Astrocyte of the cerebellum (primary cell): ENCODE measurements at regions not wholly inside any gene's neighbourhood (a gene's known extent, or its start where the extent isn't known, plus 50 kb on each side); places are given as distances from the start of the nearest gene placed in this dataset.

ENCODE experiments used
- DNase-seq: peaks from one replicate; pipeline ENCODE4 v3.0.0-alpha.2; 2011; ENCODE audit warnings: low read depth
- H3K4me3 ChIP-seq: 2 replicates; pipeline ENCODE4 v1.5.1; 2011; ENCODE audit warnings: mild to moderate bottlenecking, low read depth, low read length, moderate library complexity
- in situ Hi-C: cut with HindIII; loops from 2 replicates; pipeline ENCODE4 v1.10.0; 2017; ENCODE audit warnings: low sequenced_read_pairs
- TF ChIP-seq, protein P1 (sequence below): IDR thresholded peaks from 2 replicates; pipeline ENCODE4 v1.5.1; 2012; ENCODE audit warnings: low read length, low read depth, moderate library complexity, mild to moderate bottlenecking; ENCODE audit errors: missing control alignments

- in situ Hi-C loops: no loop called here
Observed at GRCh38 chr12:115364921-115365320, 680.9 kb upstream of the TBX3 start.

GRCh38 chr12:115362339-115362976 lies 678.5 kb upstream of the TBX3 start:
- no peak overlapping the region for H3K4me3 ChIP-seq
- in situ Hi-C loops: no loop called here
- no peak for DNase-seq
- TF ChIP-seq, protein P1, sequence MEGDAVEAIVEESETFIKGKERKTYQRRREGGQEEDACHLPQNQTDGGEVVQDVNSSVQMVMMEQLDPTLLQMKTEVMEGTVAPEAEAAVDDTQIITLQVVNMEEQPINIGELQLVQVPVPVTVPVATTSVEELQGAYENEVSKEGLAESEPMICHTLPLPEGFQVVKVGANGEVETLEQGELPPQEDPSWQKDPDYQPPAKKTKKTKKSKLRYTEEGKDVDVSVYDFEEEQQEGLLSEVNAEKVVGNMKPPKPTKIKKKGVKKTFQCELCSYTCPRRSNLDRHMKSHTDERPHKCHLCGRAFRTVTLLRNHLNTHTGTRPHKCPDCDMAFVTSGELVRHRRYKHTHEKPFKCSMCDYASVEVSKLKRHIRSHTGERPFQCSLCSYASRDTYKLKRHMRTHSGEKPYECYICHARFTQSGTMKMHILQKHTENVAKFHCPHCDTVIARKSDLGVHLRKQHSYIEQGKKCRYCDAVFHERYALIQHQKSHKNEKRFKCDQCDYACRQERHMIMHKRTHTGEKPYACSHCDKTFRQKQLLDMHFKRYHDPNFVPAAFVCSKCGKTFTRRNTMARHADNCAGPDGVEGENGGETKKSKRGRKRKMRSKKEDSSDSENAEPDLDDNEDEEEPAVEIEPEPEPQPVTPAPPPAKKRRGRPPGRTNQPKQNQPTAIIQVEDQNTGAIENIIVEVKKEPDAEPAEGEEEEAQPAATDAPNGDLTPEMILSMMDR: no peak

More at GRCh38 chr12:115364921-115365320, 680.9 kb upstream of the TBX3 start:
- no peak for DNase-seq
- TF ChIP-seq, protein P1: no peak
- H3K4me3 ChIP-seq: no peak overlapping the region

- TF ChIP-seq, protein P1: no peak
- no peak for DNase-seq
- in situ Hi-C loops: no loop called here
- H3K4me3 ChIP-seq: no peak overlapping the region
Observed at GRCh38 chr12:115357681-115358080, 673.7 kb upstream of the TBX3 start.

DNA sequence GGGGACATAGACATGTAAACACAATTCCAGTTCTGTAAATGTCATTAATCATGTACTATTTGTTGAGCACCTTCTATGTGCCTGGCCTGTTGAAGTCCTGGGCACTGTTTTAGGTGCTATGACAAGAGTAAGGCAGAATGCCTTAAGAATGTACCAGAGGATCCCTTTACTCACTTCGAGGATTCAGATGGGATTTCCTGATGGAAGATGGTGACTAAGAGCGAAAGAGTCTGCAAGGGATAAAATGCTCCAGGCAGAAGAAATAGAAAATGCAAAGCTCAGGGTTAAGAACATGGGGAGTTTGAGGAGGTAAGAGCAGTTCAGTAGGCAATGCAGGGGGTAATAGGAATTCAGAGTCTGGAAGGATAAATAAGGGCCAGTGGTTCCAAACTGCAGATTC lies 671.3 kb upstream of the TBX3 start:
- in situ Hi-C loops: no loop called here
- TF ChIP-seq, protein P1: no peak
- DNase-seq: no peak
- no peak overlapping the region for H3K4me3 ChIP-seq

GRCh38 chr12:115354007-115354890 lies 670.3 kb upstream of the TBX3 start:
- in situ Hi-C loops: no loop called here
- DNase-seq: peak; percentile 92
- TF ChIP-seq, protein P1: no peak
- H3K4me3 ChIP-seq: peak overlapping the region; percentile 39

GRCh38 chr12:115353467-115353866 lies 669.5 kb upstream of the TBX3 start:
- no peak overlapping the region for H3K4me3 ChIP-seq
- in situ Hi-C loops: no loop called here
- DNase-seq: no peak
- TF ChIP-seq, protein P1: no peak
